ENCODE measurements at regions not wholly inside any gene's neighbourhood (a gene's known extent, or its start where the extent isn't known, plus 50 kb on each side); places are given as distances from the start of the nearest gene placed in this dataset.

- no peak overlapping the region for H3K4me3 ChIP-seq (ENCODE audit: low read depth, low read length)
- DNase-seq (ENCODE audit: low read depth): no peak
- TF ChIP-seq CTCF (IDR thresholded peaks at IDR 0.05; ENCODE audit: control insufficient read depth, extremely low read depth, insufficient read depth): no peak
Observed at GRCh38 chr5:3004361-3005080, 253.0 kb upstream of the IRX2 start.

- no peak overlapping the region for H3K4me3 ChIP-seq (ENCODE audit: low read depth, low read length)
- DNase-seq (ENCODE audit: low read depth): no peak
- TF ChIP-seq CTCF (IDR thresholded peaks at IDR 0.05; ENCODE audit: control insufficient read depth, extremely low read depth, insufficient read depth): no peak
Observed at GRCh38 chr5:3002230-3002629, 250.8 kb upstream of the IRX2 start.

GRCh38 chr5:3000631-3001030 is 249.2 kb upstream of the IRX2 start:
- H3K4me3 ChIP-seq (ENCODE audit: low read depth, low read length): no peak overlapping the region
- no peak for DNase-seq (ENCODE audit: low read depth)
- TF ChIP-seq CTCF (IDR thresholded peaks at IDR 0.05; ENCODE audit: control insufficient read depth, extremely low read depth, insufficient read depth): no peak

DNA sequence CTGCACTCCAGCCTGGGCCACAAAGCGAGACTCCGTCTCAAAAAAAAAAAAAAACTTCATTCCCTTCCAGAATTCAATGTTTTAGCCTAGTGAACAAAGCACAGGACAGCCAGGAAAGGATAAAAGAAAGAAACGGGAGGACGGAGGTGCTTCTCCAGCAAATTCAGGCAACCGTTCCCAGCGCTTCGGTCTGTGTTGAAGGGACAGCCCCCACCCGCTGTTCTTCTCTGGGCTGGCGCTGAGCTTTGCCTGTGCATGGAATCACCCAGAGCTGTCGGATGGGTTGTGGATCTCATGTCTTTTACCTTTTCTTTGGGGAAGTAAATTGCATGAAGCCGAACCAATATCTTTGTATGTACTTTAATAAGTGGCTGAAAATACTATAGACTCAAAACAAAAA is 248.4 kb upstream of the IRX2 start:
- H3K4me3 ChIP-seq (ENCODE audit: low read depth, low read length): no peak overlapping the region
- TF ChIP-seq CTCF (IDR thresholded peaks at IDR 0.05; ENCODE audit: control insufficient read depth, extremely low read depth, insufficient read depth): no peak
- no peak for DNase-seq (ENCODE audit: low read depth)

DNA sequence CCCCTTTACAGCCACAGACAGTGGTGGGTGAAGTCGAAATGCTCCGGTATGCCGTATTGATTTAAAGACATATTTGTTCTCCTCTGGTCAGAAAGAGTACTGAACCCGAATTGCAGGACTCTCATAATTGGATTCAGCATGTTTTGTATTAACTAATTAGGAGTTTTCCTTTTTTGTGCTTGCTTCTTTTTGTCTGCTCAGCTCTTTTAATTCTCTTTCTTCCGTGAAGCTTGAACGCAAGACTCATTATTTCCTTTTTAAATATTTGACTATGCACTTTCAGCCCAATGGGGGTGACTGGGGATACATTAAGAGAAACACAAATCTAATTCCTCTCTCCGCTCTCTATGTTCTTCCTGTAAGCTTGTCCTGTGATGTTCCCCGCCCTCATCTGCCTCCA is 246.6 kb upstream of the IRX2 start:
- DNase-seq (ENCODE audit: low read depth): no peak
- no peak overlapping the region for H3K4me3 ChIP-seq (ENCODE audit: low read depth, low read length)
- TF ChIP-seq CTCF (IDR thresholded peaks at IDR 0.05; ENCODE audit: control insufficient read depth, extremely low read depth, insufficient read depth): no peak

- no peak for TF ChIP-seq CTCF (IDR thresholded peaks at IDR 0.05; ENCODE audit: control insufficient read depth, extremely low read depth, insufficient read depth)
- DNase-seq (ENCODE audit: low read depth): no peak
- no peak overlapping the region for H3K4me3 ChIP-seq (ENCODE audit: low read depth, low read length)
Observed at GRCh38 chr5:2997179-2997578, 245.7 kb upstream of the IRX2 start.

GRCh38 chr5:2996687-2997086 is 245.2 kb upstream of the IRX2 start:
- H3K4me3 ChIP-seq (ENCODE audit: low read depth, low read length): no peak overlapping the region
- DNase-seq (ENCODE audit: low read depth): no peak

More at GRCh38 chr5:2996687-2997086, 245.2 kb upstream of the IRX2 start:
- TF ChIP-seq CTCF (IDR thresholded peaks at IDR 0.05; ENCODE audit: control insufficient read depth, extremely low read depth, insufficient read depth): no peak

All from LNCaP clone FGC (cell line).